ENCODE measurements at regions not wholly inside any gene's neighbourhood (a gene's known extent, or its start where the extent isn't known, plus 50 kb on each side); places are given as distances from the start of the nearest gene placed in this dataset.

GRCh38 chrY:7452246-7452645 lies 540.7 kb upstream of the AMELY start:
- no peak overlapping the region for H3K27ac ChIP-seq
- H3K9me3 ChIP-seq = no peaks in the 10 kb centered on the region
- TF ChIP-seq POLR2A (IDR thresholded peaks at IDR 0.05) (no peak), POLR2AphosphoS5 (IDR thresholded peaks at IDR 0.05) (no peak)
- TF ChIP-seq, protein P1, sequence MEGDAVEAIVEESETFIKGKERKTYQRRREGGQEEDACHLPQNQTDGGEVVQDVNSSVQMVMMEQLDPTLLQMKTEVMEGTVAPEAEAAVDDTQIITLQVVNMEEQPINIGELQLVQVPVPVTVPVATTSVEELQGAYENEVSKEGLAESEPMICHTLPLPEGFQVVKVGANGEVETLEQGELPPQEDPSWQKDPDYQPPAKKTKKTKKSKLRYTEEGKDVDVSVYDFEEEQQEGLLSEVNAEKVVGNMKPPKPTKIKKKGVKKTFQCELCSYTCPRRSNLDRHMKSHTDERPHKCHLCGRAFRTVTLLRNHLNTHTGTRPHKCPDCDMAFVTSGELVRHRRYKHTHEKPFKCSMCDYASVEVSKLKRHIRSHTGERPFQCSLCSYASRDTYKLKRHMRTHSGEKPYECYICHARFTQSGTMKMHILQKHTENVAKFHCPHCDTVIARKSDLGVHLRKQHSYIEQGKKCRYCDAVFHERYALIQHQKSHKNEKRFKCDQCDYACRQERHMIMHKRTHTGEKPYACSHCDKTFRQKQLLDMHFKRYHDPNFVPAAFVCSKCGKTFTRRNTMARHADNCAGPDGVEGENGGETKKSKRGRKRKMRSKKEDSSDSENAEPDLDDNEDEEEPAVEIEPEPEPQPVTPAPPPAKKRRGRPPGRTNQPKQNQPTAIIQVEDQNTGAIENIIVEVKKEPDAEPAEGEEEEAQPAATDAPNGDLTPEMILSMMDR (IDR thresholded peaks at IDR 0.05) = no peak
- no peak for DNase-seq (ENCODE audit: low spot score in 2 of 2)
- H3K27me3 ChIP-seq = no peaks in the 10 kb centered on the region
- H3K36me3 ChIP-seq = no peaks in the 10 kb centered on the region
- no peaks in the 10 kb centered on the region for H3K4me1 ChIP-seq
- intact Hi-C loops (cut with DNase I; ENCODE audit: low total_unique reads) = no loop called here
- no peak overlapping the region for H3K4me3 ChIP-seq

DNA sequence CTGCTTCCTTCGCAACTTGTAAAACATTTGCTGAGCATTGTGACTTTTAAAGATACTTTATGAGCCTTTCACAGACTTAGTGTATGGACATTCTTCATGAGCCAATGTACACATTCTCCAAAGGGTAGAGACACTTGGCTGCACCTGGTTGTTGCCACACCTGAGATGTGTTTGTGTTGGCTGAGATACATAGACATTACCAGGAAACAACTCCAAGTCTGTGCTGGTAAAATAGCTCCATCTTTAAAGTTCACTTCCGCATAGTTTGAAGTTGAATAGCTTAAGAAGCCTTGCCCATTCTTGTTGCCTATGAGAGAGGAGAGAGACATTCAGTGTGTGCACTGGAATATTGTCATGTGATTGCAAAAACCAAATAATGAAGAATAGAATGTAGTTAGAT lies 538.3 kb upstream of the AMELY start:
- DNase-seq (ENCODE audit: low spot score in 2 of 2) = no peak
- no peak overlapping the region for H3K27ac ChIP-seq
- intact Hi-C loops (cut with DNase I; ENCODE audit: low total_unique reads) = no loop called here
- no peaks in the 10 kb centered on the region for H3K4me1 ChIP-seq
- H3K36me3 ChIP-seq = no peaks in the 10 kb centered on the region
- H3K4me3 ChIP-seq = no peak overlapping the region
- no peaks in the 10 kb centered on the region for H3K9me3 ChIP-seq
- TF ChIP-seq POLR2A (IDR thresholded peaks at IDR 0.05) = no peak
- no peak for TF ChIP-seq POLR2AphosphoS5 (IDR thresholded peaks at IDR 0.05)
- TF ChIP-seq, protein P1 (IDR thresholded peaks at IDR 0.05) = no peak
- no peaks in the 10 kb centered on the region for H3K27me3 ChIP-seq

DNA sequence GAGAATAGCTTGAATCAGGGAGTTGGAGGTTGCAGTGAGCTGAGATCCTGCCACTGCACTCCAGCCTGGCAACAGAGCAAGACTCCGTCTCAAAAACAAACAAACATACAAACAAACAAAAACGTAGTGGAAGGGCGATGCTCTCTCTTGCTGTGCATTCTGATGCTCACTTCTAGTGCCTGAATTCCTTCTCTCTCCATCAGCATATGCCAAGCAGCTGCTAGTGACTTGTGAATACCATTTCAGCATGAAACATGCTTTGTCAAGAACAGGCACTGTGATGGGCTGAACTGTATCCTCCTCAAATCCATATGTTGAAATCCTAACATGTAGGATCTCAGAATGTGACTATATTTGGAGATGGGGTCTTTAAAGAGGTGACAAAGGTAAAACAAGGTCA lies 537.1 kb upstream of the AMELY start:
- intact Hi-C loops (cut with DNase I; ENCODE audit: low total_unique reads) = no loop called here
- H3K27me3 ChIP-seq = no peaks in the 10 kb centered on the region
- no peak for DNase-seq (ENCODE audit: low spot score in 2 of 2)
- H3K4me1 ChIP-seq = no peaks in the 10 kb centered on the region
- TF ChIP-seq POLR2A (IDR thresholded peaks at IDR 0.05) (no peak), POLR2AphosphoS5 (IDR thresholded peaks at IDR 0.05) (no peak)
- TF ChIP-seq, protein P1 (IDR thresholded peaks at IDR 0.05) = no peak
- H3K27ac ChIP-seq = no peak overlapping the region
- no peaks in the 10 kb centered on the region for H3K9me3 ChIP-seq
- no peaks in the 10 kb centered on the region for H3K36me3 ChIP-seq
- no peak overlapping the region for H3K4me3 ChIP-seq

DNA sequence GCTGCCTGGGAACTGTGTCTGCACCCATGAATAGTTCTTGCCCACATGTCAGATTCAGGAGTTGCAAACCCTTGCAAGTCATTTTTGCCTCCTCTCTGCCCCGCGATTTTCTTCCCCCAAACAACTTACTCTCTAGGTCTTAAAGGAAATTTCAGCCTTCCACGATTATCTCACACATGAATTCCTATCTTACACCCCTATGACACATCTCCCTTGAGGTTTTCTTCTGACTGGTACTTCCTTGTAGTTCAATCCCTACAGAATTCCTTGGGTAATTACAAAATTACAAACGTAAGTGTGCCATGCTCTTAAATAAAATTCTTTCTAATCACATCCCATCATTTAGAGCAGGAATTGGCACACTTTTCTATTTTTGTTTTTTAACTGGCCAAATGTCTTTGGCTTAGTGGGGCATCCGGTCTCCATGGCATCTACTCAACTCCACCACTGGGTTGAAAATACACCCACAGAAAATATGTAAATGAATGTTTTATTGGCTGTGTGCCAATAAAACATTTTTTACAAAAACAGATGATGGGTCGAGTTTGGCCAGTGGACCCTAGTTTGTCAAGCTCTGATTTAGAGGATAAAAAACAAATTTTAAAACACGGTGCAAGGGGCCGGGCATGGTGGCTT lies 536.4 kb upstream of the AMELY start:
- DNase-seq (ENCODE audit: low spot score in 2 of 2) = no peak
- no peaks in the 10 kb centered on the region for H3K9me3 ChIP-seq
- intact Hi-C loops (cut with DNase I; ENCODE audit: low total_unique reads) = no loop called here
- TF ChIP-seq POLR2AphosphoS5 (IDR thresholded peaks at IDR 0.05) (no peak), POLR2A (IDR thresholded peaks at IDR 0.05) (no peak)
- TF ChIP-seq, protein P1 (IDR thresholded peaks at IDR 0.05) = no peak
- H3K4me1 ChIP-seq = no peaks in the 10 kb centered on the region
- no peak overlapping the region for H3K4me3 ChIP-seq
- H3K36me3 ChIP-seq = no peaks in the 10 kb centered on the region
- no peaks in the 10 kb centered on the region for H3K27me3 ChIP-seq
- no peak overlapping the region for H3K27ac ChIP-seq

- no peak for DNase-seq (ENCODE audit: low spot score in 2 of 2)
- no peaks in the 10 kb centered on the region for H3K4me1 ChIP-seq
- H3K27me3 ChIP-seq = no peaks in the 10 kb centered on the region
- no peaks in the 10 kb centered on the region for H3K9me3 ChIP-seq
- TF ChIP-seq POLR2A (IDR thresholded peaks at IDR 0.05) (no peak), POLR2AphosphoS5 (IDR thresholded peaks at IDR 0.05) (no peak)
- TF ChIP-seq, protein P1 (IDR thresholded peaks at IDR 0.05) = no peak
- no peak overlapping the region for H3K27ac ChIP-seq
- intact Hi-C loops (cut with DNase I; ENCODE audit: low total_unique reads) = no loop called here
- no peaks in the 10 kb centered on the region for H3K36me3 ChIP-seq
- no peak overlapping the region for H3K4me3 ChIP-seq
Measured at GRCh38 chrY:7444141-7444540, 532.6 kb upstream of the AMELY start.

Measured in breast epithelium (tissue), 4 donors.